Type B pancreatic cell (in vitro differentiated cells): ENCODE measurements at regions not wholly inside any gene's neighbourhood (a gene's known extent, or its start where the extent isn't known, plus 50 kb on each side); places are given as distances from the start of the nearest gene placed in this dataset. TPM values are rescaled to one million over a fixed set of nuclear protein-coding genes. Genes with fewer than 3 reads are reported as not detected.

Experiments used
- DNase-seq: peaks from one replicate; pipeline ENCODE4 v3.0.0; 2021; ENCODE audit warnings: mixed read lengths; ENCODE audit not compliant: unreplicated experiment; ENCODE audit errors: extremely low spot score
- H3K27ac Mint-ChIP-seq: 2 replicates; pipeline ENCODE4 v1.8.0; 2021; ENCODE audit warnings: mild to moderate bottlenecking, mixed read lengths
- H3K27me3 Mint-ChIP-seq: 2 replicates; pipeline ENCODE4 v1.8.0; 2021; ENCODE audit warnings: mixed read lengths
- H3K36me3 Mint-ChIP-seq: 2 replicates; pipeline ENCODE4 v1.8.0; 2021; ENCODE audit warnings: mixed read lengths
- H3K4me1 Mint-ChIP-seq: one replicate; pipeline ENCODE4 v1.8.0; 2021; ENCODE audit warnings: mixed read lengths; ENCODE audit not compliant: unreplicated experiment
- H3K4me3 Mint-ChIP-seq: 2 replicates; pipeline ENCODE4 v1.8.0; 2021; ENCODE audit warnings: mild to moderate bottlenecking, mixed read lengths
- H3K9me3 Mint-ChIP-seq: 2 replicates; pipeline ENCODE4 v1.8.0; 2021; ENCODE audit warnings: mixed read lengths
- CTCF ChIP-seq: fragments of 200-600 bp; sonication (generic); conservative IDR thresholded peaks from 2 replicates; pipeline ENCODE4 v1.5.0; 2021; ENCODE audit warnings: antibody characterized with exemption, mild to moderate bottlenecking
- microRNA-seq: library from miRNA; unstranded; fragments of <30 nt; microRNA quantifications from one replicate; pipeline ENCODE4, GENCODE V29; 2020

- DNase-seq: no peak
- H3K4me3 Mint-ChIP-seq: no peak overlapping the region
- no peak for TF ChIP-seq CTCF
- H3K27ac Mint-ChIP-seq: peak overlapping the region; percentile 52
- H3K27me3 Mint-ChIP-seq: no peaks in the 10 kb centered on the region
- no peaks in the 10 kb centered on the region for H3K9me3 Mint-ChIP-seq
- no peaks in the 10 kb centered on the region for H3K36me3 Mint-ChIP-seq
- H3K4me1 Mint-ChIP-seq: peaks cover 11% of the 10 kb centered on the region
Observed at GRCh38 chr11:103851166-103851651, 185.2 kb upstream of the DDI1 start.

Small RNAs in the stretch of these regions (microRNA-seq; reads per million reads assigned to microRNA genes)
- not detected for gene MIR4693
